DND-41 (cell line): ENCODE measurements at regions not wholly inside any gene's neighbourhood (a gene's known extent, or its start where the extent isn't known, plus 50 kb on each side); places are given as distances from the start of the nearest gene placed in this dataset.

Source experiments
- ATAC-seq: fragments of 200-7000 bp; cut with Tn5 transposase; 3 replicates; pipeline ENCODE4 v1.9.1; 2021; ENCODE audit warnings: low read depth; ENCODE audit not compliant: insufficient read depth
- DNase-seq: peaks from one replicate; pipeline ENCODE4 v3.0.0-alpha.2; 2020
- H2AFZ ChIP-seq: 2 replicates; pipeline ENCODE4 v1.6.0; 2012; ENCODE audit warnings: low read depth, low read length
- H3K27ac ChIP-seq: 2 replicates; pipeline ENCODE4 v1.5.1; 2012; ENCODE audit warnings: low read length, inconsistent platforms
- H3K27me3 ChIP-seq: fragments of 200-600 bp; sonication (generic); 2 replicates; pipeline ENCODE4 v1.6.0; 2012; ENCODE audit warnings: low read length, mild to moderate bottlenecking, inconsistent platforms; ENCODE audit not compliant: insufficient read depth, poor library complexity
- H3K36me3 ChIP-seq: 2 replicates; pipeline ENCODE4 v1.5.1; 2012; ENCODE audit warnings: low read length, inconsistent platforms; ENCODE audit not compliant: insufficient read depth
- H3K4me1 ChIP-seq: 2 replicates; pipeline ENCODE4 v1.5.1; 2012; ENCODE audit warnings: mild to moderate bottlenecking, low read length; ENCODE audit not compliant: insufficient read depth
- H3K4me2 ChIP-seq: 2 replicates; pipeline ENCODE4 v1.6.0; 2012; ENCODE audit warnings: mild to moderate bottlenecking, moderate library complexity, low read length, inconsistent platforms; ENCODE audit not compliant: insufficient read depth
- H3K4me3 ChIP-seq, 2 experiments: fragments of 200-600 bp in 1 of 2; shearing (Covaris generic) in 1 of 2; 2 replicates each; pipeline ENCODE4 v1.5.1; 2012 to 2016; ENCODE audit warnings: inconsistent platforms in 2 of 2, low read length in 2 of 2, mild to moderate bottlenecking in 2 of 2, low read depth in 1 of 2, moderate library complexity in 1 of 2
- H3K79me2 ChIP-seq: 2 replicates; pipeline ENCODE4 v1.6.0; 2012; ENCODE audit warnings: low read length, inconsistent platforms; ENCODE audit not compliant: insufficient read depth
- H3K9ac ChIP-seq: 2 replicates; pipeline ENCODE4 v1.6.0; 2012; ENCODE audit warnings: low read depth, mild to moderate bottlenecking, inconsistent platforms, low read length, moderate library complexity
- H3K9me3 ChIP-seq: 2 replicates; pipeline ENCODE4 v1.5.1; 2012; ENCODE audit warnings: low read length, moderate library complexity, mild to moderate bottlenecking, inconsistent platforms; ENCODE audit not compliant: insufficient read depth, severe bottlenecking
- H4K20me1 ChIP-seq: 2 replicates; pipeline ENCODE4 v1.6.0; 2012; ENCODE audit warnings: low read length; ENCODE audit not compliant: insufficient read depth
- CTCF ChIP-seq: IDR thresholded peaks from 2 replicates; pipeline ENCODE4 v1.5.1; 2012; ENCODE audit warnings: borderline replicate concordance, low read length, moderate library complexity, mild to moderate bottlenecking; ENCODE audit not compliant: poor library complexity, severe bottlenecking; ENCODE audit errors: extremely low read depth
- EZH2 ChIP-seq: IDR thresholded peaks from 3 replicates; pipeline ENCODE4 v1.6.1; 2012; ENCODE audit warnings: borderline replicate concordance, low read depth, mild to moderate bottlenecking, moderate library complexity, low read length, inconsistent platforms; ENCODE audit not compliant: severe bottlenecking

DNA sequence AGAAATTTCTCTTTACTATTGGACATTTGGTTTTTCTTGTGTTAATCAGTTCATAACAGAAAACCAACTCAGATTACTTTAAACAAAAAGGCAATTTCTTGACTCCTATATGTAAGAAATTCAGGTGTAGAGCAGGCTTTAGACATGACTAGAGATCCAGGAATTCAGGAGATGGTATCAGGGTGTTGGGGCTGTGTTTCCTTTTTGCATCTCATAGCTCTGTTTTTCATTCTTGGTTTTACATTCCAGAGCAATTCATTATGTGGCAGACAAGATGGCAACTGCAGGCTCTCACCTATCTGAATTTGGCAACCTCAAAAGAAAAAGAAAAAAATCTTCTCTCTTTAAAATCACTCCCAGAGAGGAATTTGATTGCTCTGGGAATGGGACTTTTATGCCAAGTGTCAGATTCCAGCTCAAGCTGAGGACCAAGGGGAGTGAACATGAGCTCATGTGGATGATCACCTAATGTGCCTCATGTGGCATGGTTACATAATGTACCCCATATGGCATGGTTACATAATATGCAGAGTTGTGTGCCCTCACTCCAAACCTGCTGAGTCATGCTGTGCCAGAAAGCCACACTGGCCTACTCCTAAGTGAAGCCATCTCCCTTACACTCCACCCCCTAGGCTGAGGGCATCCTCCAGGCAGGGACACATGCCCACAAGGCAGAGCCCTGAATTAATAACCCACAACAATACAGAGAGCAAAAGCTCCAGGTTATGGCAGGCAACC, 282.7 kb downstream of the MBD2 start:
- no peaks in the 10 kb centered on the region for H4K20me1 ChIP-seq
- H3K27me3 ChIP-seq: no peaks in the 10 kb centered on the region
- no peak overlapping the region for H3K4me2 ChIP-seq
- no peak overlapping the region for H3K4me3 ChIP-seq
- H2AFZ ChIP-seq: no peak overlapping the region
- peaks cover 18% of the 10 kb centered on the region for H3K9me3 ChIP-seq
- no peak overlapping the region for H3K27ac ChIP-seq
- no peak overlapping the region for H3K9ac ChIP-seq
- DNase-seq (no peak), ATAC-seq (no peak)
- H3K79me2 ChIP-seq: no peaks in the 10 kb centered on the region
- no peak for TF ChIP-seq CTCF
- no peak for TF ChIP-seq EZH2
- H3K4me1 ChIP-seq: no peaks in the 10 kb centered on the region
- H3K36me3 ChIP-seq: no peaks in the 10 kb centered on the region

DNA sequence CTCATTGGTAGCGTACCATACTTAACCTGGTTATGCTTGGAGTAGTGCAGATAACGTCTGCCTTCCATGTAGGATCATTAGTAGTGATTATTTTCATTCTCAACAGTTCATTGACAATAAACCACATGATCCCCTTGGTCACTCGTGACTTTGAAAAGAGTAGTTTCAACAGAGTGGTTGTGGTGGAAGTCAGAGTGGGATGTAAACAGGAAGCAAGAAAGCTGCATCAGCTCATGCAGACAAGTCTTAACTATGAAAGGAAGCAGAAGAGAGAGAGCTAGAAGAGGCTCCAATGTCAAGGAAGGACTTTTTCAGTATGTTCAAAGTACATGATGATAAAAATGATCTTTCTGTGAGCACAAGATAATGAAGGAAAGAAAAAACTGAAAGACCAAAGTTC, 287.4 kb downstream of the MBD2 start:
- TF ChIP-seq EZH2 (no peak), CTCF (no peak)
- ATAC-seq (no peak), DNase-seq (no peak)
- no peak overlapping the region for H3K9ac ChIP-seq
- no peaks in the 10 kb centered on the region for H4K20me1 ChIP-seq
- H3K27ac ChIP-seq: no peak overlapping the region
- no peak overlapping the region for H3K4me2 ChIP-seq
- no peak overlapping the region for H3K4me3 ChIP-seq
- no peaks in the 10 kb centered on the region for H3K27me3 ChIP-seq
- H3K36me3 ChIP-seq: no peaks in the 10 kb centered on the region
- H3K4me1 ChIP-seq: no peaks in the 10 kb centered on the region
- peaks cover 4% of the 10 kb centered on the region for H3K9me3 ChIP-seq
- no peak overlapping the region for H2AFZ ChIP-seq
- no peaks in the 10 kb centered on the region for H3K79me2 ChIP-seq

- Histone ChIP-seq H2AFZ (no peak overlapping the region), H3K27ac (no peak overlapping the region), H3K9me3 (no peaks in the 10 kb centered on the region), H4K20me1 (no peaks in the 10 kb centered on the region), H3K27me3 (no peaks in the 10 kb centered on the region), H3K9ac (no peak overlapping the region), H3K4me1 (no peaks in the 10 kb centered on the region), H3K4me3 (no peak overlapping the region), H3K79me2 (no peaks in the 10 kb centered on the region), H3K4me2 (no peak overlapping the region), H3K36me3 (no peaks in the 10 kb centered on the region)
- no peak for ATAC-seq
- no peak for DNase-seq
- TF ChIP-seq CTCF: no peak
- no peak for TF ChIP-seq EZH2
Measured at GRCh38 chr18:53935803-53936202, 288.7 kb downstream of the MBD2 start.
